Inferior parietal cortex (tissue), 1 donor: ENCODE measurements at regions not wholly inside any gene's neighbourhood (a gene's known extent, or its start where the extent isn't known, plus 50 kb on each side); places are given as distances from the start of the nearest gene placed in this dataset.

Experiments used
- DNase-seq: peaks from one replicate; pipeline ENCODE4 v3.0.0-alpha.2; 2016; ENCODE audit errors: extremely low spot score

DNA sequence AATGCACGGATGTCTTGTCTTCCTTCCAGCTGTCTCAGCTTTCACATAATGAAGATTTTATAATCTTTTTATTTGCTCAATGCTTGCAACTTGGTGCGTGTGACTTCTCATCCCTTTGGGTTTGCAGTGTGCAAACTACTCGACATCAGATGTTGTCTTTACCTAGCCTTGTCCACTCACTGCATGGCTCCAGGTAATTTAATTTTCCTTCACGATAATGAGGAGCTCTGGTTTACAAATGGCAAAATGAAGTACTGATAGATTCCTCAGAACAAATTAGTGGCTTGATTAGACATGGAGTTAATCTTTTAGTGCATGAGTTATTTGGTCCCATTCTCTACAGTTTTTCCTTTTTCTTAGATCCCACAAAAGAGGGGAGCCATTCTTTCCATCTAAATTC is 603.0 kb downstream of the CCDC171 start:
- DNase-seq = no peak

DNA sequence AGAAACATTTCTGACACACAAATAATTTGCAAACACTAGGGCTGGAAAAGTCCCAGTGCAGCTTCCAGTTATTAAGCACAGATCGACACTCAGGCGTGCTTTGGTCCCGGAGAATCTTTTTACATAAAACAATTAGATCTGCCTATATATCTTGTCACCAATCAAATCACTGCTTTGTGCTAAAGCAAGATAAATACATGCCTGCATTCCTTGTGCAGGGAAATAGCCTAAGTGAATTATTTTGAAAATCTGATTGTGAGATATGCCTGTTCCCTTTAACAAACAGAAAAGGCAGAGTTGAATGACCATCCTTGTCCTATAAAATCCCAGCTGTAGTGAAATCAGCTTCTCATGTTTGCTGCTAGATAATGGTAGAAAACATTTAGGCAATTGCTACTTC is 604.4 kb downstream of the CCDC171 start:
- no peak for DNase-seq

DNA sequence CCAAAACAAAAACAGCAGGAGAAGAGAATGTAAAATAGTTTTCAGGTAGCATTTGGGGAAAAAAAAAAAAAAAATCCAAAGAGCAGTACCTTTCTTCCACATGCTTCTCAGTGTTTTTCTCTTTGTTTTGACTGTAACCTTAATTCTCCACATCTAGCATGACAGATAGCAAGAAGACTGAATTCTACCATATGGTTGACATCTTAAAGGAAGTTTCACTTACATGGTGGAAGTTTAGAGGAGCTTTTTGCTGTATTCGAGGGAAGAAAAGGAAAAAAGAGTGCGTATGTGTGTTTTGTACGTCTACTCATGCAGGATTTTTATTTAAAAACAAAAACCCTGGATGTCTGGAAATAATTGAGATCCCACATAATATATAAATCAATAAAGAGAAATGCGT is 604.8 kb downstream of the CCDC171 start:
- DNase-seq = no peak

DNA sequence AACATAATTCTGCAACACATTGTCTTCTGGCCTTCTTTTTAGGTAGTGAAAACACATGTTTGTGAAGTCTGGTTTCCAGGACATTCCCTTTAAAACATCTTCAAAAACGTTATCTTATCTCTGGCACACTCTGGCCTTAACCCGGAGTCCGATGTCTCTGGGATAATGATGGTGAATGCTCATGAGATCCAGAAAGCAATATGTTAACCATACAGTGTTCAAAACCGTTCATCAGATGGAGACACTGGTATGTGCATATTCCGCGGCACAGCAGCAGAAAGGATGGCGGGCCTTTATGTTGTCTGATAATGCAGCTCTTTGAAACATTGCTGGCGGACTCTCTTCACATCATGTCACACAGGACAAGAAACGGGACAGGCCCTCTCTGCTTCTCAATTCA is 605.2 kb downstream of the CCDC171 start:
- no peak for DNase-seq

DNA sequence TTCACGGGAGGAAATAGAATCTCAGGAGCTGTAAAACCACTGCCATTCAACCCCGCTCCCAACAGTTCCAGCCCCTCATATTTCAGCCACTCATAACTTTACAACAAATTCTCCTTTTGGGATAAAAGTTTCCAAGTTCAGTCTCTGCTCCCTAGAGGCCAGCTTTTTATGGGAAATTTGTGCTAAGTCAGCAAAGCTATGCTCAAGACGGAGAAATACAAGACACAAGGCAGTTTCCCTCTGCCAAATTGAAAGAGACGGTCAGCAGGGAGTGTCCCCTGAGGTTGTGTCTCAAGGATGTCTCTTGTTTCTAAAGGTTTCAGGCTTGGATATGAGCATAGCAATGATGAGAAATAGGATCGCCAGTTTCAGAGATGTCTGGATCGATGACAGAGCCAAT is 608.6 kb downstream of the CCDC171 start:
- no peak for DNase-seq

DNA sequence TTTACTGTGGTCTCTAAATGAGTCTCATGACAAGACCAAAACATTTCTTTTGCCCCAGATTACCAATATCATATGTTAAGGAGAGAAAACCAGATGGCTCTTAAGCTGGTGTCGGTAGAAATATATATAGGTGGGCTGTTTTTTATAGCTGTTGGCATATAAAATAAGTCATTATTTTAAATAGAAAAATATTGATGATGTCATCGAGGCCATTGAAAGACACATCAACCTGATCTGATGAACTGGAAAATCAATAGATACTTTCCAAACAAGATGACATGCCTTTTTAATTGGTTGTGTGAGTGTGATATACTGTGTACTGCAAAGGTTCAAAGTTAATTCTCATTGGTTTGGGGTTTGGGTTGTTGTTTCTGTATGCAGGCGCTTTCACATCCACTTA is 617.3 kb downstream of the CCDC171 start:
- DNase-seq = no peak

DNA sequence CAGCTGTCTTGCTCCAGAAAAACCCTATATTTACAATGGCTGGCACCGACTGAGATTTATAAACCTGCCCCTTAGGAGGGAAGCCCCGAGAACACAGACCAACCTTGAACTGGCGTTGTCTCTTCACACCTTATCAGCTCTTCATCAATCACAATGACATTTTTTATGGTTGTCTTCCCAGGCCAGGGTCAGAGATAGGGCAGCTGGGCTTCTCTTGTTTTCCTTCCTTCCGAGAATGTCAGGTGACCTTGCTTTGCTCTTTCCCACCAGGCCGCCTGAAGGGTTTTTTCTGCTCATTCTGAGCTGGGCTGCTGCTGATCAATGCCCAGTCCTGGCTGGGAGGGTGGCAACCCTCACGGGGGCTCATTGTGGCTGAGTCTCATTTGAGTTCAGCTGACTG is 619.1 kb downstream of the CCDC171 start:
- DNase-seq = no peak

DNA sequence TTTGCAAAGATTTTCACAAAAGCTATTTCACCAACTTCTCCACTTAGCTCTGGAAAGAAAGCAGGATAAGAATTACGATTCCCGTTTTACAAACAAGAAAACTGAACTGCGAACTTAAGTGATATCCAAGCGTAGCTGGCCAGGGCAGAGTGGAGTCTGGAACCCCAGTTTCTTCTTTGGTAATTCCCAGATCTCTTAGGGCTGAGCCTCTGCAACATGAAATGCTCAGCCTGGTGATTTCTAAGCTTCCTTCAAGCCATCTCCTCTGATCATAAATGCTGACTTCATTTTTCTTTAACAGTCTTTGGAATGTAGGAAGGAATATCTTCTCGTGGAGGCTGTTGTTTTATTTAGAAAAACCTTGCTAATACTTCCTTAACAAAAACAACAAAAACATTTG is 620.0 kb downstream of the CCDC171 start:
- DNase-seq = no peak

DNA sequence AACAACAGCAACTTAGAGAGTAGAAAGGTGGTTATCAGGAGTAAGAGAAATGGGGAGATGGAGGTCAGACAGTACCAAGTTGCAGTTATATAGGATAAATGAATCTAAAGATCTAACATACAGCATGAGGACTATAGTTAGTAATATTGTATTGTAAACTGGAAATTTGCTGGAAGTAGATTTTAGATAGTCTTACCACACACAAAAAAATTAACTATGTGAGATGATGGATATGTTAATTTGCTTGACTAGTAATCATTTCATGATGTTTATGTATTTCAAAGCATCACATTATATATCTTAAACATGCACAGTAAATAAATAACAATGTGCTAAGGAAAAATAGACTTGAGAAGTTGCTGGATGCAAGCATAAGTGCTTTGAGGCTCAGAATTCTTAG is 622.1 kb downstream of the CCDC171 start:
- no peak for DNase-seq

DNA sequence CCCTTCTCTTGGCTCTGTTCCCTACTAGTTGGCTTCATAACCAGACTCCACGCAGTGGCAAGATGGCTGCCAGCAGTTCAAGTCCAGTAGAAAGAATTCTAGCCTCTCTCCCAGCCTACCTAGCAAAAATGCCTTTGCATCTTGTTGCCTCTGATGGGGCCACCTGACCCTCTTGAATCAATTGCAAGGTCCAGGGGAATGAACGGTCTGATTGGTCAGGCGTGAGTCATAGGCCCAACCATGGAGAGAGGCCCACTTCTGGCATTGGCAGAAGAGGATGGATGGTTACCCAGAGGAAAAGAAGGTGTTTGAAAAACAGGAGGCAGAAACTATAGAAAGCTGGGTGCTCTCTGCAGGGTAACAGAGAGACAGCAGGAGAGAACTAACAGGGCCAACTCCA is 622.6 kb downstream of the CCDC171 start:
- no peak for DNase-seq

DNA sequence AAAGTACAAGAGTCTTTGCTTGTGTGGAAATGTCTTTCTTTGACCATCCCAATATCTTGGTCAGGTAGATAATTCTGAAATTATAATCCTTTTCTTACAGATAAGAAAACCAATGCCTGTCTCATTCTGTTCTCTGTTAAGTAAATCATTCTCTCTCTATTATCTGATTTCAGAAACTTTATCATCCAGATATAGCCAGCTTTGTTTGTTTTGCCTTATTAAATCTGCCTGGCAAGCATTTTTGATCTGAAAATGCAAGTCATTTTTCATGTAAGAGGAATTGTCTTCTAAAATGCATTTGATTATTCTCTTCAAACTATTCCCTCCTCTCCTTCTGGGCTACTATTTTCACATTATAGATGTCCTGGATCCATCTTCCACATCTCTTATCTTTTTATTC is 625.5 kb downstream of the CCDC171 start:
- DNase-seq = no peak

DNA sequence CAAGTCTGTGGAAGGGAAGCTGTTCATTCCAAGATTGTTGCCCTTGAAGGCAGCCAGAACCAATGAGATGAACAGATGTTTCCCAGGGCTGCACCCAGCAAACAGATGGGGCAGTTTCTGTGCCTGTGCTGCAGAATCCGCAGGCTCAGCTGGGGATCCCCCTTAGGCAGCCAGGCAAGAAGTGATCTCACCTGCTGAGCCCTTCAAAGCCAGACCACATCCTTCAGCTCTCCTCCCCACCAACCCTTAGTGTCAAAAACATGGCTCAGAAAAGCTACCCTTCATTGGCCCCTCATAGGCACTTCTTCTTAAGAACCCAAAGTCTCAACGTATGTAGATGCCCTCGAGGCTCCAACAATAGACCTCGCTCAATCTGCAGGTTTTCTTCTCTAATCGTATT is 626.7 kb downstream of the CCDC171 start:
- DNase-seq = no peak

DNA sequence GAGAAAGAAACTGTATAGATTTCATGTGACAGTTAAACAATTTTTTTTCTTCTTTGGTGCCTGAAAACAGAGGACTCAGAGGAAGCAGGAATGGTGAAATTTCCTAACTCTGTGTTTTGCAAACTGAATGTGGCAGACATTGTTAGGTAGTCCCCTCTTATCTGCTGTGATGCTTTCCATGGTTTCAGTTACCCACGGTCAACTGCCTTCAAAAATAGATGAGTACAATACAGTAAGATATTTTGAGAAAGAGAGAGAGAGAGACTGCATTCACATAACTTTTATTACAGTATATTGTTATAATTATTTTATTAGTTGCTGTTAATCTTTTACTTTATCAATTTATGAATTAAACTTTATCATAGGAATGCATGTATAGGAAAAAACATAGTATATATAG is 627.2 kb downstream of the CCDC171 start:
- DNase-seq = no peak

DNA sequence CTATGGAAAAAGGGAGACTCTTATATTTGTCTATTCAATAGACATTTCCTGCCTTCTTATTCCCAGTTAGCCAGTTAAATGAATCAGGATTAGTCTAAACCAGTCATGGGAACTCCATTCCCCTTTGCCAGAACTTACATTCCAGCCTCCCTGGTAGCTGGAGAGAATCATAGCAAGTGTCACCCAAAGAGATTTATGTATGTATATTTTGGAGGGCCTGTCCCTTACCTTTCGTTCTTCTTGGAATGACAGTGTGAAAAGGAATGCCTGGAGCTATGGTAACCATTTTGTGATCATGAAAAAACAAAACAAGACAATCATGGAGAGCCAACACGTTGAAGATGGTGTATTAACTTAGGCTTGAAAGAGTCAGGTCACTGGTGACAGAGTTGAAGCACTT is 627.7 kb downstream of the CCDC171 start:
- no peak for DNase-seq

DNA sequence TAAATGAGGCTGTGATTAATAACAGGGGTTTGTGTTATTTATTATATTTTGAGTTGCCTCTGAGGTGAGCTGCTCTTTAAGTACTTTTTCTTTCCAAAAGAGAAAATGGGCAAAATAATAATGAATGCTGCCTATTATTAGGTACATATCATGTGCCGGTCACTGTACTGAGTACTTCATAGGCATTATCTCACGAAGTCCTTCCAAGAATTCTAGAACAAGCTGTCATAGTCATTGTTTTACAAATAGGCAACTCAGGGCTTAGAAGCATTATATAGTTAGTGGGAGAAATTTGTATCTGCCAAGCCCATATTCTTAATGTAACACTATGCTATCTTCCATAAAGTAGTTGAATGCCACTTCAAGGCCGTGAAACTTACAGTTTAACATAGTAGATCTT is 628.7 kb downstream of the CCDC171 start:
- no peak for DNase-seq

DNA sequence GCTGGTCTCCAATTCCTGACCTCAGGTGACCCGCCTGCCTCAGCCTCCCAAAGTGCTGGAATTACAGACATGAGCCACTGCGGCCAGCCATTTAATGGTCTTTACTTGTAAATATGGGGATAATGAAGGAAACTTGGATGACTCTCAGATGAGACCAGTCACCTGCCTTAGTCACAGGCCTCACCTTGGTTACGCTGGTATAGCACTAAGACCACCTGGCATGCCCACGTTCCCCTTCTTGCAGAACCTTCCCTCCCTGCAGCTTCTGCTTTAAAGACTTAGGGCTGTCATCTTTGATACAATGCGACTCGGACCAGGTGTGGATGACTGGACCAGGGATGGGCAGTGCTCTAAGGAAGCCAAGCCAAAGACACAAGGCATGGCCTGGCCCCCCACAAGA is 629.9 kb downstream of the CCDC171 start:
- DNase-seq = no peak

DNA sequence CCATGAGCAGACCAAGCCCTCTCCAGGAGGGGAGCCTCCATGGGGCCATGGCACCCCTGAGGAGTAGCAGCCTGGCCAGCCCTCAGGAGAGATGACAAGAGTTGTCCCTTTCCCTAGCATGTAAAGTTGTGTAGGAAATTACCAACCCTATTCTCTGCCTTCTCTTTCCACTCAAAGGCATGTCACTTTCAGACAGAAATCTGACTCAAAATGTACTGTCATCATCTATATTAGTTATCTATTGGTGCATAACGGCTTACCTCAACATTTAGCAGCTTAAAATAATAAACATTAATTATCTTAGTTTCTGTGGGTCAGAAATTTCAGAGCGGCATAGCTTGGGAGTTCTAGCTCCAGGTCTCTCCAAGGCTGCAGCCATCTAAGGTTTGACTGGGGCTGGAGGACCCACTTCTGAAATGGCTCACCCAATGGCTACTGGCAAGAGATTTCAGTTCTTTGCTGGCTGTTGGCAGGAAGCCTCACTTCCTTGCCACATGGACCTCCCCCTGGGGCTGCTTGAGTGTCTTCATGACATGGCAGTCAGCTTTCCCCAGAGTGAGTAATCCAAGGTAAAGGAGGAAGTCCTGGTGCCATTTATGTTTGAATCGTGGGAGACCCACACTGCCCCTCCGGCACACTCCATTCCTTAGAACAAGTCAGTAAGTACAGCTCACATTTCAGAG is 632.3 kb downstream of the CCDC171 start:
- no peak for DNase-seq

DNA sequence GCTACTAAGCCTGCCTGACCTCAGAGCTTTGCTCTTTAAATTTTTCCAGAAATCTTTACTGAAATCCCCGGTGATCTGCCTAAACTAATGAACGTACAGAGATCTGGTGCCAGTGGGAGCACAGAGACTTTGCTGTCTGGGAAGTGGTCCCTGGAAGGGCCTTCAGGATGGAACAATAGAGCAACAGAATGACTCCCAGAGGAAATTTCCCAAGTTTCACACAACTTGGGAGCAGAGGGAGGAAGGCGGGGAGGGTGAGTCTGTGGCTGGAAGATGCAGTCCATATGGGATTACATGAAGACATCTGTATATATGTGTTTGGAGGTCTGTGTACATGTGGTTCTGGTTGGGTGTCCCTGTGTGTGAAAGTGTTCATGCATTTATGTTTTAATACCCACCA is 638.3 kb downstream of the CCDC171 start:
- DNase-seq = no peak

DNA sequence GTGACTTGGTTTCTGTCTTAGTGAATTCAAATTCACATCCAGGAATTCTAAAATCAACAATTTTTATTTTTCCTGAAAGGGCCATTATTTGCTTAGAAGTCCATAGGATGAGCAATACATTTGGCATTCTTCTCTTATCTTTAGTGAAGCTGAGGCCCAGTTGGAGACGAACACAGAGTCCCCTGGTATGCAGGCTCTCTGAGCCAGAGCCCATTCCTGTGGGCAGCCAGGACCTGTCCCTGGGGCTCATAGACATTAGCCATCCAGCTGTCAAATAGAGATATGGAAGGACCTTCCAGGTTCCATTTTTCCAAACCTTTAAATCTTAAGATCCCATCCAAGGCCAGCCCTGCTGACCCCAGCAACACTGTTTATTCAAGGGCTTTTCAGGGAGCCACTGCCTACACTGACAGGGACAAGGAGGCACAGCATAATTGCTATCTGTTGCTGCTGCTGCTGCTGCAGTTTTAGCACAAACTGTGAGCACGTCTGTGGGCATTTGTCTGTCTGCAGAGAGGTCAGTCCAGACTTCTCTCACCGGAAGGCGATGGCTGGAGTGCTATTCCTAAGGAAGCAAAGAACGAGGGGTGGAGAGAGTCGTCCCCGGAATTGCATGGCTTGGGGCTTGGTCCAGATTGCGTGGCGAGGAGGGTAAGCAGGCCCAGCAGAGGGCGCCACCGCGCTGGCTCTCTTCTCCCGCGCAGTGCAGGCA is 639.0 kb downstream of the CCDC171 start:
- peak; percentile 13 for DNase-seq

DNA sequence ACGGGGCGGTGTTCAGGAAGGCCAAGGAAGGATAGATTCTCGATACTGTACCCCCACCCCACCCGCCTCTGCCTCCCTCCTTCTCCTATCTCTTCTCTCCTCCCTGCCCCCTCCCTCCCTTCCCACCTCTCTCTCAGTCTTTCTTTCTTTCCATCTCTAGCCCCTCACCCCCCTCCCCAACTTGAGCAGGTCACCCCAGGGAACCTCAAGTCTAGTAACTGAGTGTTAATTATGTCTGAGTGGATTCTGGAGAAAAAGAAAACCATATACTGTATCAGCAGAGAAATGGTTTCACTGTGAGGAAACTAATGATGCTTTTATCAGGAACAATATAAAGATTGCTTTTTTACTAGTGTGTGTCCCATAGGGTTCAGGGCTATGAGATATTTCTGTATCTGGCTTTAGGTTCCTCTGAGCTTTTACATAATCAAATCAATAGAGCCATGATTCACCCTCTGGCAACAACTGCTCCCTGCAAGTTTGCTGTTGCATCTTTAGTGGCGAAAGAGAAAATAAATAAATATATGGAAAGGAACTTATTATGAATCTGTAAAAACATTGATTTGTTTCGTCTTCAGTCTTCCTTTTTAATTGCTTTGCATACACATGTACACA is 639.7 kb downstream of the CCDC171 start:
- no peak for DNase-seq

DNA sequence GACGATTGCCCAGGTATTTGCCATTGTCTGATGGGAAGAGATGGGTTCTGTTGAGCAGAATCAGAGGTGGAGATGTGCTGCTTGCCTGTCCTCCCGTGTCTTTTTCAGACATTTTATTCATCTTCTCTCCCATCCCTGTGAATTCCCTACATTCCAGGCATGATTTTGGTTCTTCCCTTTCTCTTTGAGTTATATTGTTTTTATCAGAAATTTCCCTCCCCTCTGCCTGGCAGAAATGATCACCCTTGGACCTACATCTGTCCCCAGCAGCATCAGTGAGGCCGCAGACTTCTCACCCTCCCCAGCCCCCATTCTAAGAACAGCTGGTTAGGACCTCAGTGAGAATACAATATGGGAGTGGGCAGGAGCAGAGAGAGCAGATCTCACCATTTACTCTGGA is 640.2 kb downstream of the CCDC171 start:
- no peak for DNase-seq

DNA sequence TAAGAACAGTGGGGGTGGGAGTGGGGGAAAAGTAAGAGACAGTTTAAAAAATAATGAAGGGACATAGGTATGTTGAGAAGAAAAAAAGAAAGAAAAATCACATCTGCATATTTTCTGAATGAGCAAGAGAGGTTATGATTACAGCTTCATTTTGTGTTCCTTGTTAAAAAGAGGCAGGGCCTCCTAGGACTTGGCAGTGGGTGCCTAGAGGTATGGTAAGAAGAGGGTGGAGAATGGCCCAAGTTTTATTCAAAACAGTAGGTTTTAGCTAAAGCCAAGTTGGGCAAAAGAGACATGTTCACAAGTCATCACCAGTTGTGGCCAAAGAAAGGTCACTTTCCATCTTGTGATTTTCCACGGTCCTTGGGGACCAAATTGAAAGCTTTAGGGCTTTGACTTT is 643.4 kb downstream of the CCDC171 start:
- DNase-seq = no peak

DNA sequence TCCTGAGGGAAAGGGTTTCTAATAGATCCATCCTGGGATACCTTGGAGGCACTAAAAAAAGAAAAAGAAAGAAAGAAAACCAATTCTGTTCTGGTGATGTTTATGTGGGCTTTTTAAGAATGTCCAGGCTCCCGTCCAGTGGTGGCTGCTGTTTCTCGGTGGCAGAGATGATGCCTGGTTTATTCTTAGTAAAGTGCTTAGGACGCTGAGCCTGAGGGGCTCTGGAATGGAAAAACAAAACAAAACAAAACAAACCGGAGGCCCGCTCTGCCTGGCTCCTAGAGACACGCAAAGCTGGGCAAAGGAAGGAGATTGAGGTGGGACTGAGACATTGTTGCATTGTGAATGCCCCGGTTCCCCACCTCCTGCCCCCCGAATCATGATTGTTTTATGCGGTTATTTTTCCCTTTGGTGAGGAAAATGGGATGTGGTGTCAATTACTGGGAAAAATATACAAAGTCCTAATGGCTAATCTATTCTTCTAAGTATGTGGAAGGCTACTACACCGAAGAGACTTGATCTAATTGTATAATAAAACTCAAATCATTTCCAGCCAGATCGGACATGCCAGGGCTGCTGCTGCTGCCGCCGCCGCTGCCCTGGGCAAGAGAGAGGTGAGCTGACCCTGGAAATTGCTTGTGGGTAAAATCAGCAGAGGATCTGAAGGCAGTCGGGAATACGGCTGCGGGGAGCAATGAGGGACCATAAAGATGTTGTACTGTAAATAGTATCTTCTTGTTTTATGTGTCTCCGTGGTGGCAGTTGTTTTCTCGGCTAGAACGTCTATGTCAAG is 644.9 kb downstream of the CCDC171 start:
- DNase-seq = no peak
